Ovary (tissue), 3 donors: ENCODE measurements at regions not wholly inside any gene's neighbourhood (a gene's known extent, or its start where the extent isn't known, plus 50 kb on each side); places are given as distances from the start of the nearest gene placed in this dataset.

Source experiments
- CTCF ChIP-seq, 3 donors: fragments of 450-650 bp in 2 of 3; fragments of 200-600 bp in 1 of 3; IDR thresholded peaks; one replicate each; pipeline versions ENCODE4 v1.5.1 to v1.8.0; 2016 to 2022; ENCODE audit warnings: antibody characterized with exemption in 3 of 3, mild to moderate bottlenecking in 1 of 3
- EP300 ChIP-seq: sonication (generic); formaldehyde crosslinking; IDR thresholded peaks from one replicate; pipeline ENCODE4 v1.6.1; 2017; ENCODE audit warnings: antibody characterized with exemption
- POLR2A ChIP-seq: fragments of 450-650 bp; IDR thresholded peaks from one replicate; pipeline ENCODE4 v1.6.1; 2017; ENCODE audit warnings: antibody characterized with exemption, mild to moderate bottlenecking, moderate library complexity
- donor health status: DM: no; HTN: no; CAD: no.

DNA sequence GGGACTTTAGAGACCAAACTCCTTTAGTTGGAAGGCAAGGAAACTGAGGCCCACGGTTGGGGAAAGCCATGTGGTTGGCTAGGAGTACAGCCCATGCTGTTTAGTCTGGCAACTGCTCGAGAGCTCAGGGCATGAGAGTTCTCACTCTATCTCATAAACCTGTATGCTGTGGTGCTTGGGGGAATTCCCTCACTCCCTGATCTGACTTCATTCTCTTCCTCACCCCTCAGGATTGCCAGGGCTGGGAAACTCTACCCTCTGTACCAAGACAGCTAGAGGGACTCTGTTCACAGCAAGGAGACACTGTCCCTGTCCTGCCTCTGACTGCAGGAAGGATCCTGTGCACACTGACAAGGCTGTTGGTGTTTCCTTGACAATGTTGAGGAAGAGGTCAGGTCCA, 230.2 kb downstream of the ZNF621 start:
- TF ChIP-seq CTCF (IDR thresholded peaks at IDR 0.05) (no peak), POLR2A (no peak), EP300 (no peak)
